LoVo (cell line): ENCODE measurements at regions not wholly inside any gene's neighbourhood (a gene's known extent, or its start where the extent isn't known, plus 50 kb on each side); places are given as distances from the start of the nearest gene placed in this dataset.
"Not testable (repeated sequence)": the region's sequence is repeated elsewhere in the genome, so short reads cannot be mapped to it uniquely, and the experiment has no call there.

Experiments
- DNase-seq: peaks from one replicate; pipeline ENCODE4 v3.0.0-alpha.2; 2016; ENCODE audit warnings: low spot score

GRCh38 chr2:91422102-91422501 is 2730.6 kb downstream of the RPIA start:
- not testable (repeated sequence) for DNase-seq

GRCh38 chr2:91427148-91427547 is 2735.7 kb downstream of the RPIA start:
- DNase-seq = not testable (repeated sequence)

- not testable (repeated sequence) for DNase-seq
These were observed 2750.4 kb downstream of the RPIA start for GRCh38 chr2:91441932-91442245.

- DNase-seq = no peak
These were observed 2750.9 kb downstream of the RPIA start for GRCh38 chr2:91442246-91442905.

- DNase-seq = not testable (repeated sequence)
These were observed 2751.6 kb downstream of the RPIA start for GRCh38 chr2:91442906-91443729.

GRCh38 chr2:91443730-91444115 is 2752.2 kb downstream of the RPIA start:
- DNase-seq = not testable (repeated sequence)

- not testable (repeated sequence) for DNase-seq
These were observed 2754.2 kb downstream of the RPIA start for GRCh38 chr2:91445705-91446104.

- DNase-seq = not testable (repeated sequence)
These were observed 2755.0 kb downstream of the RPIA start for GRCh38 chr2:91446489-91446888.

GRCh38 chr2:91446915-91447314 is 2755.4 kb downstream of the RPIA start:
- not testable (repeated sequence) for DNase-seq

GRCh38 chr2:91447508-91447907 is 2756.0 kb downstream of the RPIA start:
- DNase-seq = not testable (repeated sequence)

GRCh38 chr2:91462292-91462691 is 2770.8 kb downstream of the RPIA start:
- DNase-seq = not testable (repeated sequence)

GRCh38 chr2:91463007-91463406 is 2771.5 kb downstream of the RPIA start:
- DNase-seq = not testable (repeated sequence)

- DNase-seq = not testable (repeated sequence)
These were observed 2775.4 kb downstream of the RPIA start for GRCh38 chr2:91466780-91467363.

GRCh38 chr2:91476244-91476935 is 2784.9 kb downstream of the RPIA start:
- DNase-seq = not testable (repeated sequence)

- not testable (repeated sequence) for DNase-seq
These were observed 2785.4 kb downstream of the RPIA start for GRCh38 chr2:91476936-91477246.

GRCh38 chr2:91477291-91477690 is 2785.8 kb downstream of the RPIA start:
- not testable (repeated sequence) for DNase-seq

- peak; percentile 15 for DNase-seq
These were observed 2786.5 kb downstream of the RPIA start for GRCh38 chr2:91477731-91478672.

- DNase-seq = not testable (repeated sequence)
These were observed 2787.6 kb downstream of the RPIA start for GRCh38 chr2:91478851-91479718.

GRCh38 chr2:91485226-91485625 is 2793.8 kb downstream of the RPIA start:
- not testable (repeated sequence) for DNase-seq
